ENCODE measurements at regions not wholly inside any gene's neighbourhood (a gene's known extent, or its start where the extent isn't known, plus 50 kb on each side); places are given as distances from the start of the nearest gene placed in this dataset.

DNA sequence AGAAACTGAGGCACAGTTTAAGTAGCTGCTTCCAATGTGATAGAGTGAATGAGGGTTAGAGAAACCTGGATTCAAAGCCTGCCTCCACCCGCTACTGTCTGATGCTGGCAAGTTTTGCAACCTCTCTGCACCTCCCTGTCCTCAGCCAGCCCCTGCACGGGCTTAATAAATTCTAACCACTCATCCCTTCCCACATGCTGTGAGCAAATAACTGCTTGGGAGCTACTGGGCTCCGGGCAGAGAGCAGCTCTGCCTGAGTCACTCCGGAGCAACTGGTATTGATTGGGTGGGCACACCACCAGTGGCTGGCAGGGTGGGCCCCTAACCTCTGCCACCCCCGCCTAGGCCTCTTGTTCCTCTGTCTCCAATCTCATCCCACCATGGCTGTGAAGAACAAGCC is 104.3 kb upstream of the SYT13 start (continued):
- TF ChIP-seq, protein P1, sequence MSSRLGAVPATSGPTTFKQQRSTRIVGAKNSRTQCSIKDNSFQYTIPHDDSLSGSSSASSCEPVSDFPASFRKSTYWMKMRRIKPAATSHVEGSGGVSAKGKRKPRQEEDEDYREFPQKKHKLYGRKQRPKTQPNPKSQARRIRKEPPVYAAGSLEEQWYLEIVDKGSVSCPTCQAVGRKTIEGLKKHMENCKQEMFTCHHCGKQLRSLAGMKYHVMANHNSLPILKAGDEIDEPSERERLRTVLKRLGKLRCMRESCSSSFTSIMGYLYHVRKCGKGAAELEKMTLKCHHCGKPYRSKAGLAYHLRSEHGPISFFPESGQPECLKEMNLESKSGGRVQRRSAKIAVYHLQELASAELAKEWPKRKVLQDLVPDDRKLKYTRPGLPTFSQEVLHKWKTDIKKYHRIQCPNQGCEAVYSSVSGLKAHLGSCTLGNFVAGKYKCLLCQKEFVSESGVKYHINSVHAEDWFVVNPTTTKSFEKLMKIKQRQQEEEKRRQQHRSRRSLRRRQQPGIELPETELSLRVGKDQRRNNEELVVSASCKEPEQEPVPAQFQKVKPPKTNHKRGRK (CRISPR knock-in tag; IDR thresholded peaks at IDR 0.05) = no peak
- TF ChIP-seq MEF2D (CRISPR knock-in tag; IDR thresholded peaks at IDR 0.05) (no peak), ZNF878 (CRISPR knock-in tag; IDR thresholded peaks at IDR 0.05) (no peak), GATAD2A (CRISPR knock-in tag; IDR thresholded peaks at IDR 0.05) (no peak; the same call in 1 of the 2 replicates), ZNF44 (CRISPR knock-in tag; IDR thresholded peaks at IDR 0.05) (no peak), ZNF337 (CRISPR knock-in tag; IDR thresholded peaks at IDR 0.05; ENCODE audit: borderline replicate concordance, low read depth) (no peak), FOXA3 (CRISPR knock-in tag; IDR thresholded peaks at IDR 0.05) (0 out of 2 replicates have a peak, but pooled peaks have one; percentile 6), RFX3 (CRISPR knock-in tag; IDR thresholded peaks at IDR 0.05) (no peak), ZNF205 (CRISPR knock-in tag; IDR thresholded peaks at IDR 0.05) (no peak), ZBTB38 (CRISPR knock-in tag; IDR thresholded peaks at IDR 0.05) (no peak), RXRB (CRISPR knock-in tag; IDR thresholded peaks at IDR 0.05; ENCODE audit: borderline replicate concordance) (peak; percentile 40; the same call in 1 of the 2 replicates), MAZ (IDR thresholded peaks at IDR 0.05; ENCODE audit: borderline replicate concordance, low read depth, low read length) (no peak), MAZ (CRISPR knock-in tag; IDR thresholded peaks at IDR 0.05; ENCODE audit: low read depth) (no peak; the same call in 1 of the 2 replicates), TAF1 (CRISPR knock-in tag; IDR thresholded peaks at IDR 0.05) (no peak), TBL1XR1 (IDR thresholded peaks at IDR 0.05; ENCODE audit: borderline replicate concordance, low read length, partially characterized antibody) (no peak), ZBTB20 (CRISPR knock-in tag; IDR thresholded peaks at IDR 0.05; ENCODE audit: borderline replicate concordance, low read depth) (no peak), ZNF557 (CRISPR knock-in tag; IDR thresholded peaks at IDR 0.05) (no peak)
- TF ChIP-seq, protein P2, sequence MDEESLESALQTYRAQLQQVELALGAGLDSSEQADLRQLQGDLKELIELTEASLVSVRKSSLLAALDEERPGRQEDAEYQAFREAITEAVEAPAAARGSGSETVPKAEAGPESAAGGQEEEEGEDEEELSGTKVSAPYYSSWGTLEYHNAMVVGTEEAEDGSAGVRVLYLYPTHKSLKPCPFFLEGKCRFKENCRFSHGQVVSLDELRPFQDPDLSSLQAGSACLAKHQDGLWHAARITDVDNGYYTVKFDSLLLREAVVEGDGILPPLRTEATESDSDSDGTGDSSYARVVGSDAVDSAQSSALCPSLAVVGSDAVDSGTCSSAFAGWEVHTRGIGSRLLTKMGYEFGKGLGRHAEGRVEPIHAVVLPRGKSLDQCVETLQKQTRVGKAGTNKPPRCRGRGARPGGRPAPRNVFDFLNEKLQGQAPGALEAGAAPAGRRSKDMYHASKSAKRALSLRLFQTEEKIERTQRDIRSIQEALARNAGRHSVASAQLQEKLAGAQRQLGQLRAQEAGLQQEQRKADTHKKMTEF (CRISPR knock-in tag; IDR thresholded peaks at IDR 0.05) = no peak
- TF ChIP-seq, protein P3, sequence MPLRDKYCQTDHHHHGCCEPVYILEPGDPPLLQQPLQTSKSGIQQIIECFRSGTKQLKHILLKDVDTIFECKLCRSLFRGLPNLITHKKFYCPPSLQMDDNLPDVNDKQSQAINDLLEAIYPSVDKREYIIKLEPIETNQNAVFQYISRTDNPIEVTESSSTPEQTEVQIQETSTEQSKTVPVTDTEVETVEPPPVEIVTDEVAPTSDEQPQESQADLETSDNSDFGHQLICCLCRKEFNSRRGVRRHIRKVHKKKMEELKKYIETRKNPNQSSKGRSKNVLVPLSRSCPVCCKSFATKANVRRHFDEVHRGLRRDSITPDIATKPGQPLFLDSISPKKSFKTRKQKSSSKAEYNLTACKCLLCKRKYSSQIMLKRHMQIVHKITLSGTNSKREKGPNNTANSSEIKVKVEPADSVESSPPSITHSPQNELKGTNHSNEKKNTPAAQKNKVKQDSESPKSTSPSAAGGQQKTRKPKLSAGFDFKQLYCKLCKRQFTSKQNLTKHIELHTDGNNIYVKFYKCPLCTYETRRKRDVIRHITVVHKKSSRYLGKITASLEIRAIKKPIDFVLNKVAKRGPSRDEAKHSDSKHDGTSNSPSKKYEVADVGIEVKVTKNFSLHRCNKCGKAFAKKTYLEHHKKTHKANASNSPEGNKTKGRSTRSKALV (CRISPR knock-in tag; IDR thresholded peaks at IDR 0.05) = no peak
- TF ChIP-seq, protein P4, sequence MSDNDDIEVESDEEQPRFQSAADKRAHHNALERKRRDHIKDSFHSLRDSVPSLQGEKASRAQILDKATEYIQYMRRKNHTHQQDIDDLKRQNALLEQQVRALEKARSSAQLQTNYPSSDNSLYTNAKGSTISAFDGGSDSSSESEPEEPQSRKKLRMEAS (IDR thresholded peaks at IDR 0.05) = peak; percentile 22; the same call in 1 of the 2 replicates
- TF ChIP-seq, protein P5, sequence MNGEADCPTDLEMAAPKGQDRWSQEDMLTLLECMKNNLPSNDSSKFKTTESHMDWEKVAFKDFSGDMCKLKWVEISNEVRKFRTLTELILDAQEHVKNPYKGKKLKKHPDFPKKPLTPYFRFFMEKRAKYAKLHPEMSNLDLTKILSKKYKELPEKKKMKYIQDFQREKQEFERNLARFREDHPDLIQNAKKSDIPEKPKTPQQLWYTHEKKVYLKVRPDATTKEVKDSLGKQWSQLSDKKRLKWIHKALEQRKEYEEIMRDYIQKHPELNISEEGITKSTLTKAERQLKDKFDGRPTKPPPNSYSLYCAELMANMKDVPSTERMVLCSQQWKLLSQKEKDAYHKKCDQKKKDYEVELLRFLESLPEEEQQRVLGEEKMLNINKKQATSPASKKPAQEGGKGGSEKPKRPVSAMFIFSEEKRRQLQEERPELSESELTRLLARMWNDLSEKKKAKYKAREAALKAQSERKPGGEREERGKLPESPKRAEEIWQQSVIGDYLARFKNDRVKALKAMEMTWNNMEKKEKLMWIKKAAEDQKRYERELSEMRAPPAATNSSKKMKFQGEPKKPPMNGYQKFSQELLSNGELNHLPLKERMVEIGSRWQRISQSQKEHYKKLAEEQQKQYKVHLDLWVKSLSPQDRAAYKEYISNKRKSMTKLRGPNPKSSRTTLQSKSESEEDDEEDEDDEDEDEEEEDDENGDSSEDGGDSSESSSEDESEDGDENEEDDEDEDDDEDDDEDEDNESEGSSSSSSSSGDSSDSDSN (CRISPR knock-in tag; IDR thresholded peaks at IDR 0.05) = no peak
- TF ChIP-seq, protein P6, sequence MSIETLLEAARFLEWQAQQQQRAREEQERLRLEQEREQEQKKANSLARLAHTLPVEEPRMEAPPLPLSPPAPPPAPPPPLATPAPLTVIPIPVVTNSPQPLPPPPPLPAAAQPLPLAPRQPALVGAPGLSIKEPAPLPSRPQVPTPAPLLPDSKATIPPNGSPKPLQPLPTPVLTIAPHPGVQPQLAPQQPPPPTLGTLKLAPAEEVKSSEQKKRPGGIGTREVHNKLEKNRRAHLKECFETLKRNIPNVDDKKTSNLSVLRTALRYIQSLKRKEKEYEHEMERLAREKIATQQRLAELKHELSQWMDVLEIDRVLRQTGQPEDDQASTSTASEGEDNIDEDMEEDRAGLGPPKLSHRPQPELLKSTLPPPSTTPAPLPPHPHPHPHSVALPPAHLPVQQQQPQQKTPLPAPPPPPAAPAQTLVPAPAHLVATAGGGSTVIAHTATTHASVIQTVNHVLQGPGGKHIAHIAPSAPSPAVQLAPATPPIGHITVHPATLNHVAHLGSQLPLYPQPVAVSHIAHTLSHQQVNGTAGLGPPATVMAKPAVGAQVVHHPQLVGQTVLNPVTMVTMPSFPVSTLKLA (IDR thresholded peaks at IDR 0.05) = no peak
